H1 (cell line): ENCODE measurements at regions not wholly inside any gene's neighbourhood (a gene's known extent, or its start where the extent isn't known, plus 50 kb on each side); places are given as distances from the start of the nearest gene placed in this dataset.

Source experiments
- CHD1 ChIP-seq: IDR thresholded peaks from 2 replicates; pipeline ENCODE4 v1.6.1; 2012; ENCODE audit warnings: low read depth, low read length, improper control_type of control experiment
- CHD7 ChIP-seq: fragments of 300-600 bp; sonication (generic); IDR thresholded peaks from 2 replicates; pipeline ENCODE4 v1.7.1; 2012; ENCODE audit warnings: low read length, moderate library complexity, mild to moderate bottlenecking, inconsistent platforms; ENCODE audit not compliant: insufficient replicate concordance

- TF ChIP-seq CHD7 (no peak), CHD1 (no peak)
Measured at GRCh38 chr2:23314687-23315086, 70.3 kb upstream of the KLHL29 start (continued).
